ENCODE measurements at regions not wholly inside any gene's neighbourhood (a gene's known extent, or its start where the extent isn't known, plus 50 kb on each side); places are given as distances from the start of the nearest gene placed in this dataset.

- Histone ChIP-seq H3K4me1 (ENCODE audit: control insufficient read depth in 1 of 2, insufficient read depth in 2 of 2, low read length in 2 of 2) (no peaks in the 10 kb centered on the region), H3K79me2 (ENCODE audit: insufficient read depth, low read length) (no peaks in the 10 kb centered on the region), H2AFZ (ENCODE audit: insufficient read depth, low read depth, low read length, poor library complexity, severe bottlenecking) (no peak overlapping the region), H3K36me3 (replicated peaks in 1 of 2; ENCODE audit: control insufficient read depth in 1 of 2, insufficient read depth in 2 of 2, low read length in 2 of 2) (no peaks in the 10 kb centered on the region), H3K4me2 (replicated peaks; ENCODE audit: extremely low read depth, low read length, poor library complexity, severe bottlenecking) (no peak overlapping the region), H3K9ac (ENCODE audit: insufficient read depth, low read length, poor library complexity, severe bottlenecking) (no peak overlapping the region), H3K27me3 (ENCODE audit: control insufficient read depth in 2 of 2, insufficient read depth in 2 of 2, low read length in 2 of 2) (no peaks in the 10 kb centered on the region), H4K20me1 (ENCODE audit: insufficient read depth, low read length) (no peaks in the 10 kb centered on the region), H3K9me3 (replicated peaks in 1 of 2; ENCODE audit: control insufficient read depth in 1 of 2, insufficient read depth in 1 of 2, low read length in 2 of 2) (no peaks in the 10 kb centered on the region), H3K27ac (ENCODE audit: low read depth in 1 of 2, low read length in 2 of 2) (no peak overlapping the region), H3K4me3 (replicated peaks in 1 of 3; ENCODE audit: low read depth in 2 of 3, low read length in 3 of 3) (no peak overlapping the region)
- WGBS (ENCODE audit: insufficient coverage) = no CpG with 5 or more reads among the region's 6 CpGs
- peaks cover 1 to 4% (median 2%) of the 10 kb centered on the region in 3 donors for H3K27me3 Mint-ChIP-seq (ENCODE audit: low read depth in 3 of 3)
- H3K27ac Mint-ChIP-seq = no peak overlapping the region
- TF ChIP-seq, protein P1, sequence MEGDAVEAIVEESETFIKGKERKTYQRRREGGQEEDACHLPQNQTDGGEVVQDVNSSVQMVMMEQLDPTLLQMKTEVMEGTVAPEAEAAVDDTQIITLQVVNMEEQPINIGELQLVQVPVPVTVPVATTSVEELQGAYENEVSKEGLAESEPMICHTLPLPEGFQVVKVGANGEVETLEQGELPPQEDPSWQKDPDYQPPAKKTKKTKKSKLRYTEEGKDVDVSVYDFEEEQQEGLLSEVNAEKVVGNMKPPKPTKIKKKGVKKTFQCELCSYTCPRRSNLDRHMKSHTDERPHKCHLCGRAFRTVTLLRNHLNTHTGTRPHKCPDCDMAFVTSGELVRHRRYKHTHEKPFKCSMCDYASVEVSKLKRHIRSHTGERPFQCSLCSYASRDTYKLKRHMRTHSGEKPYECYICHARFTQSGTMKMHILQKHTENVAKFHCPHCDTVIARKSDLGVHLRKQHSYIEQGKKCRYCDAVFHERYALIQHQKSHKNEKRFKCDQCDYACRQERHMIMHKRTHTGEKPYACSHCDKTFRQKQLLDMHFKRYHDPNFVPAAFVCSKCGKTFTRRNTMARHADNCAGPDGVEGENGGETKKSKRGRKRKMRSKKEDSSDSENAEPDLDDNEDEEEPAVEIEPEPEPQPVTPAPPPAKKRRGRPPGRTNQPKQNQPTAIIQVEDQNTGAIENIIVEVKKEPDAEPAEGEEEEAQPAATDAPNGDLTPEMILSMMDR (IDR thresholded peaks at IDR 0.05) = no peak
- intact Hi-C loops (cut with micrococcal nuclease) = no loop called here
- no peak overlapping the region for H3K4me3 Mint-ChIP-seq
- peaks cover 8% of the 10 kb centered on the region for H3K4me1 Mint-ChIP-seq
- H3K36me3 Mint-ChIP-seq = no peaks in the 10 kb centered on the region
- DNase-seq = no peak
- peaks cover 0 to 4% (median 3%) of the 10 kb centered on the region in 7 donors for H3K9me3 Mint-ChIP-seq
Observed at GRCh38 chrX:1932231-1932630, 317.4 kb downstream of the ASMT start.

- DNase-seq = no peak
- Histone ChIP-seq H3K9ac (ENCODE audit: insufficient read depth, low read length, poor library complexity, severe bottlenecking) (no peak overlapping the region), H3K27ac (ENCODE audit: low read depth in 1 of 2, low read length in 2 of 2) (no peak overlapping the region), H3K4me3 (replicated peaks in 1 of 3; ENCODE audit: low read depth in 2 of 3, low read length in 3 of 3) (no peak overlapping the region), H3K9me3 (replicated peaks in 1 of 2; ENCODE audit: control insufficient read depth in 1 of 2, insufficient read depth in 1 of 2, low read length in 2 of 2) (peaks cover 7 to 15% of the 10 kb centered on the region in 2 donors), H3K4me2 (replicated peaks; ENCODE audit: extremely low read depth, low read length, poor library complexity, severe bottlenecking) (no peak overlapping the region), H3K79me2 (ENCODE audit: insufficient read depth, low read length) (no peaks in the 10 kb centered on the region), H4K20me1 (ENCODE audit: insufficient read depth, low read length) (no peaks in the 10 kb centered on the region), H3K27me3 (ENCODE audit: control insufficient read depth in 2 of 2, insufficient read depth in 2 of 2, low read length in 2 of 2) (no peaks in the 10 kb centered on the region), H3K4me1 (ENCODE audit: control insufficient read depth in 1 of 2, insufficient read depth in 2 of 2, low read length in 2 of 2) (no peaks in the 10 kb centered on the region), H2AFZ (ENCODE audit: insufficient read depth, low read depth, low read length, poor library complexity, severe bottlenecking) (no peak overlapping the region), H3K36me3 (replicated peaks in 1 of 2; ENCODE audit: control insufficient read depth in 1 of 2, insufficient read depth in 2 of 2, low read length in 2 of 2) (no peaks in the 10 kb centered on the region)
- Mint-ChIP-seq H3K27ac (no peak overlapping the region), H3K4me1 (peaks cover 12% of the 10 kb centered on the region), H3K27me3 (ENCODE audit: low read depth in 3 of 3) (peaks cover 0 to 4% (median 0%) of the 10 kb centered on the region in 3 donors), H3K36me3 (no peaks in the 10 kb centered on the region), H3K9me3 (peaks cover 7 to 17% (median 13%) of the 10 kb centered on the region in 7 donors), H3K4me3 (no peak overlapping the region)
- TF ChIP-seq, protein P1 (IDR thresholded peaks at IDR 0.05) = no peak
- 86% methylated on average over 2 of the region's 9 CpGs for WGBS (ENCODE audit: insufficient coverage)
- intact Hi-C loops (cut with micrococcal nuclease) = no loop called here
Observed at GRCh38 chrX:1933964-1934363, 319.1 kb downstream of the ASMT start.

Data from CD14-positive monocyte (primary cell).